8988T (cell line): ENCODE measurements at regions not wholly inside any gene's neighbourhood (a gene's known extent, or its start where the extent isn't known, plus 50 kb on each side); places are given as distances from the start of the nearest gene placed in this dataset.
A peak's percentile ranks its signal among the peaks of the same experiment; 100 is the strongest.
"Not testable (repeated sequence)": the region's sequence is repeated elsewhere in the genome, so short reads cannot be mapped to it uniquely, and the experiment has no call there.

Experiments used
- DNase-seq: peaks from one replicate; pipeline ENCODE4 v3.0.0; 2011

DNA sequence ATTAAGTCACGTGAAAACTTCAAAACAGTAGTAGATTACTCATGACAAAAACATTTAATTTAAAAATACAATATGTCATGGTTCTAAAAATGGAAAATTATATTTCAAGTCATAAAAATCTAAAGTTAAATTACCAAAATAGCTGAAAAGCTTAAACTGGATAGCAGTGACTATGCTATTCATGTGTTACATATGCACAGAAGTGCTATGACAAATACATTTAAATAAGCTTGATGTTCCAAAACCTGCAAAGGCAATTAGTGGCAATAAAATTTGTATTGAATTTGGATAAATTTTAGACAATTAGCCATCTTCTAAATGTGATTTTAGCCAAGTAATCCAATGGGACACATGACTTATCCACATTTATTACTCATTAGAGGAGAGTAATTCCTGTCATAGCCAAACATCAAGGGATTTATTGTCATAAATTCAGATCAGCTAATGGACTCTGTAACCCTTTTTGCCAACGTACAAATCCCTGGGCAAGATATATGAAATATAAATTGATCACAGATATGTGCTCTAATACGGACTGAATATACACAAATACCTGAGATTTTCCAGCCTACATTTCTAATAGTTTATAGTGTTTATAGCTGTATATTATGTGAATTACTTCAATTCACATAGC, 419.4 kb downstream of the ISL1 start:
- DNase-seq: no peak

DNA sequence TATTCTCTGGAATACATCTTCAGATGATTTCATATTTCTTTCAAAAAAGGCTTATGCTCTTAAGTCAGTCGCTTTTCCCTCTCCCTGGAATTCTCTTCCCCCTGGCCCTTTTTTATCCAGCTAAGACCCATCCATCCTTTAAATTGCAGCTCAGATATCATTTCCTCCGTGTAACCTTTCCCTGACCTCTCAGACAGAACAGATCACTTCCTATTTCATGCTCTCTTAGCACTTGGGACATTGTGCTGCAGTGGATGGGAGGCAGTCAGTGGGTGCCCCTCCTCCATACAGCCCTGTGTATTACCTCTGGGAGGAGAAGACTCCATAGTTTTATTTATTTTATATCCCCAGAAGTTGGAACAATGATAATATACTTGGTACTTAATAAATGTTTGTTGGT, 423.4 kb downstream of the ISL1 start:
- DNase-seq: no peak

DNA sequence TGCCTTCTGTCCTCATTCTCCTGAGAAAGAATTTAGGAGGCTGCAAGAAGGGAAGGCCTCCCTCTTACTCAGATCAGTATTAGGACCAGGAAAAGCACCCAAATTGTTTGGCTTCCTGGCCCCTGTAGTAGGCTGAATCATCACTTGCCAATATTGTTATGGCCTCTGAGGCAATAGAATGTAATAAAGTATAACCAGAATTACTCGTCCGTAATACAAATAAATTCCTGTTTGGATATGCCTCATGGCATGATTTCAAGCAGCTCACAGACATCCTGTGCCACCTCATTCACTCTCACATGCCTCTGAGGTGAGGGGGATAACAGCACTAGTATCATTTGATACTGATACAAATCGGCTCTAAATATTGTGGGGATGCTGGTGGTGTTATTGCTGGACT, 427.3 kb downstream of the ISL1 start:
- no peak for DNase-seq

DNA sequence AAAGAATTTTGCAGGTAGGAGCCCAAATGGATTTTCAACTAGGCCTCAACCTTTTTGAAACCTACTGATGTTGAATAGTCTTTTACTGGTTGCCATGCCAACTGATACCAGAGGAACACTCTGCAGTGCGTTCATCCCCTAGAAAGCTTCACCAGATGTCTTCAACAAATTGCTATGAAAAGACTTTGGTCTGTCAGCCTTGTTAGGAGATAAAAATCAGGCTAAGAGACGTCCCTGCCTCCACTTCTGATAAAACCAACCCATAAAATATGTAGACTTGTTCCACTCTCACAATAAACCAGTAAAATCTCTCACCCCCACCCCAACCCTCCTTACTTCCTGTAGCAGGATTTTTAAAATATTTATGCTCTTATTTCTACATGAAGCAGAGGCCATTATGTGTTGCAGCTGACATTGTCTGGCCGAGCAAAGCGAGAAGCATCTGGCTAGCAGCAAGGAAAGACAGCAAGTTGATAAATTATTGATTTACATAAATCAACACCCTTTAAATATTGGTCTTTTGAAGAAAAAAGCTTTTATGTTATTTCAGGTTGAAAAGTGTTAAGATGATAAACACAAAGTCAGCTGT, 428.7 kb downstream of the ISL1 start:
- DNase-seq: no peak

DNA sequence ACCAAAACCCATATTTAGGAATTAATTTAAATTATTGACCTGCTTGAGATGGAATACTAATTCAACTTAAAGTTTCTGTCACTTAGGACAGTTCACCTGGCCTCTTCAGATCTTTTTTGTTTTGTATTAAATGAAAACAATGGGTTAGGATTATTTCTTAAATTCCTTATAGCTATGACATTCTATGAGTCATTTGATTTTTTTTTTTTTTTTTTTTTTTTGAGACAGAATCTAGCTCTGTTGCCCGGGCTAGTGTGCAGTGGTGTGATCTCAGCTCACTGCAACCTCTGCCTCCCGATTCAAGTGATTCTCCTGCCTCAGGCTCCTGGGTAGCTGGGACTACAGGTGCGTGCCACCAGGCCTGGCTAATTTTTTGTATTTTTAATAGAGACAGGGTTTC, 431.6 kb downstream of the ISL1 start:
- DNase-seq: not testable (repeated sequence)

DNA sequence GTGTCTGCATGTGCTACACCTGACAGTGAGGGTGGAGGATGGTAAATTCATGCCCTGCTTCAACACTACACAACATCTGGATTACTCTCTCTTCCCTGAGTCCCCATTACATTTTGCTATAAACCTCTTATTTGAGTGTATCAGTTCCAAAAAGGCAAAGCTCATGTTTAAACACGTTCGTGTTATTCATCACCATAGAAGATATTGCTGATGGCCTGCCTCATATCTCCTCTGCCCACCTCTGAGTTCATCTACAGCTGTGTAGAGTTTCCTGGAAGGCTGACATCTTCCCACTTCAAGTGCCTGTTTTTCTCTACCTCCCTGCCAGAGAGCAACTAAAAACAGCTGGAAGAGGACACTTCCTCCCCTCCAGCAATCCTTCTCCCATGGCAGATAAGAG, 433.2 kb downstream of the ISL1 start:
- no peak for DNase-seq

DNA sequence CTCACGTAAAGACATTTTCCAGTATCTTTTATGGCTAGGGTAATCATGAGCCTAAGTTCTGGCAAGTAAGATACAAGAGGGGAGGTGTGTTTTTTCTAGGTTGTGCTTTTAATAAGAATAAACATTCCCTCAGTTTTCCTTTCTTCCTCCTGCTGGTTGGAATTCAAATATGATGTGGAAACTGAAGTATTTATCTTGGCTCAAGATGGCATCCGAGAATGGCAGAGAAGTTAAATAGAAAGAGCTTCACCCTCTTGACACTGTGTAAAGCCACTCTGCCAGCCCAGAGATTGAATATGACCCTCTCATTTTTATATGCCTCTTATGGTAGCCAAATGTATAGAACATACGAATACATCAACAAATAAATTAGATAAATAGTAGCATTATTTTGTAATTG, 438.4 kb downstream of the ISL1 start:
- no peak for DNase-seq

DNA sequence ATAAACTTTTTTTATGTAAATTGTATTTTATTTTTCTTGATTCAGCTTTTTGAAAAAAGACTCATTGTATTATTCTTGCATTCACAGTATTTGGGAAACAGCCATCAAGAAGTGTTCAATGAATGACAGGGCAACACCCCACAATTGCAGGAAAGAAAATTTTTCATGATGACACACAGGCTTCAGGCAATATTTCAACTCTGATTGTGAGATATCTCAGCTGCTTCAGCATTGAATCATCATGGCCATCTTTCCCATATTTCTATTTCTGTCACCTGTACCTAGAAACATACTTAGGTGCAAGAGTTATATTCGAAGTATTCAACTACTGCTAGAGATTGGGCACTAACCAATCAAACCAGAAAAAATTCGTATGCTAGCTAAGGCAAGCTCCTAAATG, 446.0 kb downstream of the ISL1 start:
- peak; percentile 6 for DNase-seq

DNA sequence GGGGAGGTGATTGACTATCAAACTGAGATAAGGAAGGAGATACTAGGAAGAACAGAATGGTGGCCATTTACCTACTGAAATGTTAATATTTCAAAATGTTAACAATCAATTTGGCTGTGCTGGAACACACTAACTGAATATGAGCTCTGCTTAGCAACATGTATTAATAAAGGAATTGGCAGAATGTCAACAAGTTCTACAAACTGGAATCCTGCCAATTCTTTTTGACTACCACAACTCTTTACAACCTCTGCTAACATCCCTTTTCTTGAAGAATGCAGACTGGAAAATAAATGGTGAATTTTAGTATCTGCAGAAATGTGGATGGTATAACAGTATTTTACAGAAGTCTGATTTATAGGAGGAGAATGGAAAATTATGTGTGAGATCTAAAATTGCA, 446.4 kb downstream of the ISL1 start:
- no peak for DNase-seq

DNA sequence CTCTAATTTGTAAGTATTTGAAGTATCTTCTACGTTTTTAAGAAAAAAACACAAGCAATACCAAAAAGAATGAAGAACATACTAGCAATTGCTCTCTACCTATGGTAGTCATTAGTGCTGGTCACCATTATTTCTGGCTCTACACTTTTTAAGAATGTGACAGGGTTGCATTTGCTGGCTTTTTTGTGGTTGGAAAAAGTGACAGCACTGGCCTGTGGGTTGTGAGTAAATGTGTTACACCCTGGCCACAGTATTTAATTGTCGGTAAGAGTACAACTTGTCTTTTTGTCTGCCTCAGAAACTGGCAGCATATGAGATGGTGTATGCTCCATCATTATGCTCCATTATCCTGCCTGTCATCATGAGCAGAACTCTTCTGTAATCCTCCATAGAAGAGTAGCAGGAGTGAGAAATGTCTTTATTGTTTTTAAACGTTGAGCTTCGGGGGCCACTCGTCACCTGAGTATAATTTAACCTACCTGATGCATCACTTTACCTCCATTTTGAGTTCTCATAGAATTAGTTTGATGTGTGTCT, 449.8 kb downstream of the ISL1 start:
- no peak for DNase-seq

DNA sequence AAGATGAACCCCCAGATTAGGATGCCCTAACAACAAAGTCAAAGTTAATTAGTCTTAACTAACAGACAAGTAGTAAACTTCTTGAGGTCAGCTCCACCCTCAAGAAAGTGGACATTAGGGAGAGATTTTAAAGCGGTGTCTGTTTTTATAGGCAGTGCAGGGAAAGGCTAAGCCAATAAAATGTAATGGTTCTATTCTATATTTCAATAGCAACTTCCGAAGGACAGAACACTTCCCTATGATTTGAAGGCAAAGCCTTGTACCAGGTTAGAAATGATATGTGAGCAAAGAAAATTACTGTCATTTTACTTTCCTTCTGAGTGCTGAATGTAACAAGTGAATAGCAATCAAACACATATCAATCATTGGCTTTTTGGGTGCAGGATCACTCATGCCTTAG, 455.2 kb downstream of the ISL1 start:
- DNase-seq: no peak

DNA sequence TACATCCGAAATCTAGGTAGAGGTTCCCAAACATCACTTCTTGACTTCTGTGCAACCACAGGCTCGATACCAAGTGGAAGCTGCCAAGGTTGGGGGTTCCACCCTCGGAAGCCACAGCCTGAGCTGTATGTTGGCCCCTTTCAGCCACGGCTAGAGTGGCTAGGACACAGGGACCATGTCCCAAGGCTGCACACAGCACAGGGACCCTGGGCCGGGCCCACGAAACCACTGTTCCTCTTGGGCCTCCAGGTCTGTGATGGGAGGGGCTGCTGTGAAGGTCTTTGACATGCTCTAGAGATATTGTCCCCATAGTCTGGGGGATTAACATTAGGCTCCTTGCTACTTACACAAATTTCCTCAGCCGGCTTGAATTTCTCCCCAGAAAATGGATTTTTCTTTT, 460.6 kb downstream of the ISL1 start:
- DNase-seq: no peak

DNA sequence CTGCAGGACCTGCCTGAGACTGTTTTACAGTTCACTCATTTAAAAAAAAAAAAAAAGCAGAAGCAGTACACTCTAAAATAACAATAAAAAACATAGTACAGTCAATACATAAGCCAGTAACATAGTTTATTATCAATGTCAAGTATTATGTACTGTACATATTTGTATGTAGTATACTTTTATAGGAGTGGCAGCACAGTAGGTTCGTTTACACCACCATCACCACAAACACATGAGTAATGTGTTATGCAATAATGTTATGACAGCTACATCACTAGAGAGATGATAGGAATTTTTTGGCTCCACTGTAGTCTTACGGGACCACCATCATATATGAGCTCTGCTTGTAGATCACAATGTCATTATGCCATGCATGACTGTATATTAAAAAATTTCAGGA, 462.8 kb downstream of the ISL1 start:
- DNase-seq: no peak

DNA sequence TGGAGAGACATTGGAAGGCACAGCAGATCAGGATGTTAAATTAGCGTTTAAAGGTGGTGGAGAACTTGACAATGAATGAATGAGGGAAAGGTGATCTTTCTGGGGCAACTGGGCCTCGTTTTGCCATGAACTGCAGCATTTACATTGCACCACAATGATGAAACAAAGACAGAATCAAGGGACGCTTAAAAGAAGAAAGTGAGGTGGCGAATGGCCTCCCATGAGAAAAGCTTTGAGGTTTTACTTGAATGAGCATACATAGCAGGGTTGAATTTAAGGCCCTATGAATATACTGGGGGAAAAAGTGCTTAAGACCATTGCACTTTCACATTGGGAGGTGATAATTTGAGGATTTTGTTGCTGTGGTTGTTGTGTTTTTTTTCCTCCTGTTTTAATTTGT, 476.4 kb downstream of the ISL1 start:
- DNase-seq: no peak

DNA sequence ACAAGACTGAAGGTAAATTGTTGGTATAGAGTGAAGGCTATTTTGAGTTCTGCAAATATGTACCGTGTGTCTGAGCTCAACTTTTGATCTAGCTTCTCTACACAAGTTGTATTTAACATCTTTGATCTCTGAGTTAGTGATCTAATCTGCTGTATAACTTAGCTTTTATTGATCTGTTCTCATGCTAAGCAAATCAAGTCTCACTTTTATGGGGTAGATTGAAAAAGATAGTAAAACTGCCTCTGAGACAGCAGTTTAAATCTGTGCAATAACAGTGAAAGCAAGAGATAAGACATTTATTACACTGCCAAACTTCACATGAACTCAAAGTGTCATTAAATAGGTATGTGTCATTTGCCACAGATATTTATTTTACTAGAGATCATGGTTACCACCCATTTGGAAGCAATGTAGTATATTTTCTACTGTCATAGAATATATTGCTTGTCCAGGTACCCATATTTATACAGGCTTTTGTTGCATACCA, 477.3 kb downstream of the ISL1 start:
- DNase-seq: no peak

DNA sequence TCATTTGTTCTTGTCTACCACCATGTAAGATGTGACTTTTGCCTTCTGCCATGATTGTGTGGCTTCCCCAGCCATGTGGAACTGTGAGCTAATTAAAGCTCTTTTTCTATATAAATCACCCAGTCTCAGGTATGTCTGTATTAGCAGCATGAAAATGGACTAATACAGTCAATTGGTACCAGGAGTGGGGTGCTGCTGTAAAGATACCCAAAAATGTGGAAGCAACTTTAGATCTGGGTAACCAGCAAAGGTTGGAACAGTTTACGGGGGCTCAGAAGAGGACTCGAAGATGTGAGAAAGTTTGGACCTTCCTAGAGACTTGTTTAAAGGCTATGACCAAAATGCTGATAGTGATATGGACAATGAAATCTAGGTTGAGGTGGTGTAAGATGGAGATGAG, 488.9 kb downstream of the ISL1 start:
- no peak for DNase-seq

DNA sequence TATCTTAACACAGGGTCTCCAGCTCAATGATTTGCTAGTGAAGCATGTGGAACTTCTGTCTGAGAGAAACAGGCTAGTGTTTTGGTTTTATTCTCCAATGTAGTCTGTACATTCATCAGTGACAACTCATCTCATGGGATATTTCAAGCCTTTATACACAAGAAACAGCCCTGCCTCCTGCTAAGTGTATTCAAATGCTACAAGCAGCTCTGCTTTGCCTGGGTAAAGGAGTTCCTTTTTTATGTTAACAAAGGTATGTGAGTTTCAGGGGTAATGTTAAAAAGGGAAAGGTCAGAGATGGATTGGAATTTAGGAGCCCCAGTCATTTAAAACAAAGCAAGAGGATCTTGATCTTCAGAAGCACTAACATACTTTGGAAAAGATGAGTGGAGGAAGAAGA, 498.7 kb downstream of the ISL1 start:
- no peak for DNase-seq

DNA sequence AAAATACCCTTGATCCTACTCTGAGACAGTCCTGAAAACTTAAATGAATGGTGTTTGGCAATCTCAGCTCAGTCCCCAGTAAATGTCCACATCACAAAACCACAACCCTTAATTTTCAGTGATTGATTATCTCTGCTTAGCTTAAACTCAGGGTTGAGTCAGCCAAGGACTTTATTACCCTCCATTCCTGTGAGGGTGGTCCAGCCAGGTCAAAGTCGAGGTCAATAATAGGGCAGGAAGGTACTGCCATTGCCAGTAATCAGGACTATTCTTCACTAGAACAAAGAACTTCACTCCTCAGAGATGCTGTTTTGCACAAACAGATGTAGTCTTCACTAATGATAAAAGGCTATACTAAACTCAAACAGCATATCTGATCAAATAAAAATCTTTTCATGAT, 499.4 kb downstream of the ISL1 start:
- DNase-seq: no peak

DNA sequence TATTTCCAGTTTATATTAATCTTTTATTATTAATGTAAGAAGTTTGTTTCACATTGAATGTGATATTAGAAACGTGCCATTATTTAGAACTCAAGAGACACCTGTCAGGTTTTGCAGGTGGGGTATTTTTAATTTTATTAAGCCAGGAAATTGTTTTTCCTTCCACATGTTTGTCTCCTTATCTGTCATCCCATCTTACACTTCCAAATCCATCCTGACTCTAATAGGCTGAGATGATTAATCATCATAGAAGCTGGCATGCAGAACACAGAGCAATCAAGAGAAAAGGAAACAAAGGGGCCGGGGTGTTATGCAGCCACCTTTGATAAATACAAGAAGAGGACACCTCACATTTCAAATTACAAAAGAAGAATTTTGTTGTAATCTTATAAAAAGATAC, 506.5 kb downstream of the ISL1 start:
- DNase-seq: no peak

DNA sequence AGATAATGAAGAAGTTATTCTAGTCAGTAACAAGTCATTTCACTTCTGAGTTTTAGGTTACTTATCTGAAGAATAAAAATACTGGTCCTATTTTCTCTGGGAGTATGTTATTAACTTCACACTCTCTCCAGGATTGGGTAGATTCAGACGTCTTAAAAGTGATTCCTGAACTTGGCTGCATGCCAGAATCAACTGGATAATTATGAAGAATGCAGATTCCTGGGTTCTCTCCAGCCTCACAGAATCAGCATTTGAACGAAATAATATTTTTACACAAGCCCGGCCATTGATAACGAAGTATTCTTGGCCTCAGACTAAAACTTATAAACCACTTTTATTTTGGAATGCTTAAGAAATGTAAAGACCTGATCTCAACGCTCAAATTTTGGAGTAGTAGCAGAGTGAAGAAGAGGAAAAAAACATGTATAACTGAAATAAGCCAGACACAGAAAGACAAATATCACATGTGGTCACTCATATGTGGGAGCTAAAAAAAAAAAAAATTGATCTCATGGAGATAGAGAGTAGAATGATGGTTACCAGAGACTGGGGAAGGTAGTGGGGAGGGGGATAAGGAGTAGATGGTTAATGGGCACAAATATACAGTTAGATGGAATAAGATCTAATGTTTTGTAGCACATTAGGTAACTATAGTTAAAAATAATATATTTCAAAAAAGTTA, 507.3 kb downstream of the ISL1 start:
- DNase-seq: no peak

DNA sequence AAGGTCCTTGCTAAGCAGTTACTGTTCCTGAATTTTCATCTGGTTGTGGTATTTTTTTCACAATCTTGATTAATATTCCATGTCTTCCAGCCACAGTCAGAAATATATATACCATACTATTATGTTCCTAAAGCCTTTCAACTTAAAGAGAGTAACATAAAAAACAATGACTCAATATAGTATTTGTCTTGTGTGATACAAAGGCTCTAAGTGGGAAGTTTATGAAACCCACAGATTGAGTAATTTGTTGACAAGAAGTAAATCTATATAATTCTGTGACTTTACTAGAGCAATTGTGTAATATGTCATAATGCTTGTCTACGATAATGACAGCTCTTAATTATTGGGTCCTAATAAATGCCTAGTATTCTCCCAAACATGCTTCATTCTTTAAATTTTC, 509.4 kb downstream of the ISL1 start:
- DNase-seq: no peak

DNA sequence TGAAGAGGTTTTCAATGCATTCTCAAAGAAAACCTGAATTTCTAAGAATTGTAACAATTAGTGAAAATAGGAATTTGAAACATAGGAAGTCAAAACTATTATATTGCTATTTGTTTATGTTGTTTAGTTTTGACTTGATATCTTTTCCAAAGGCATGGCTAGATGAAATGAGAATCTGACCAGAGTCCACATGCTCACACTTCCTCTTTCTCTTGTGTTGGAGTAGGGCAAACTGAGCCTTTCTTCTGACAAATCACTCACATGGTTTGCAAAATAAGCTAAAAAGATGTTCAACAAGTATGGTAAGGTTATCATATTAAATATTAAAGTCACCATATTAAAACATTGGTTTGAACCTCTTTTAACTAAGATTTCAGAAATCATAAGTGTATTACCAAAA, 512.6 kb downstream of the ISL1 start:
- no peak for DNase-seq

DNA sequence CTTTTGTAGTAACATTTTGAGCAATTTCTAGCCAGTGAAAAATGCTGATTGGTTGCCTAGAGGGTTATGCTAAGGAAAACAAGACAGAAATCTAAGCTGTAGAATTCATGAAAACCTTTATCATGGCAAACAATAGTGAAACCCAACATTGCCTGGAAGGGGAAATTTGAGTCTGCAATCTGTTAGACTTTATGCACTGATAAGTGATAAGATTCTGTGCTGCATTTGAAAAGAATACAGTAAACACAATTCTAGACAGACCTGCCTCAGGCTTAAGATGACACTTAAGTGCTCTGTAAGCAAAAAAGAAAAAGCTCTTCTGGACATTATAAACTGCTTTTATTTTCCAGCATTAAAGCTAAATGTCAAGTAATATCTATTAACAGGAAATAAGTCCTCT, 519.3 kb downstream of the ISL1 start:
- no peak for DNase-seq

DNA sequence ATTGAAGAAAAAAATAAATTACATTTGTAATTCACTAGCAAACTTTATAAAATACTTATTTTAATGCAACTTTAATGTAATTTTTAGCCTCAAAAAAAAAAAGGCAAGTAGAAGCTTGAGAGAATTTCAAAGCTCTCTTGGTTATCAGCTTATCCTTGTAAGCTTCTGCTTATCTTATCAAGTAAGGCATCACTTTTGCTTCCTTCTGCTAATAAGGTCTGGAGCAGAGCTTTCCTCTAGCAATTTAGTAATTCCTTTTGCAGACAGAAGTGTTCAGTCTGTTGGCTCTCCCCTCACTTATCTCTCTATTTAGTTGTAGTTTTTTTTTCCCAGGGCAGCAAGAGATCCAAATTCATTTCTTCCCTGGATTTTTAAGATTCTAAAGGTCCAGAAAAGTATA, 525.0 kb downstream of the ISL1 start:
- no peak for DNase-seq
